CD4-positive, alpha-beta memory T cell (primary cell): ENCODE measurements at regions not wholly inside any gene's neighbourhood (a gene's known extent, or its start where the extent isn't known, plus 50 kb on each side); places are given as distances from the start of the nearest gene placed in this dataset.

Source experiments
- CTCF ChIA-PET: fragments of 350-600 bp; sonication (Branson Sonifier 250); formaldehyde crosslinking; loops from one replicate; lab custom pipeline; 2021; ENCODE audit warnings: inconsistent platforms; ENCODE audit not compliant: partially characterized antibody; lab: Charles Lee
- POLR2A ChIA-PET: fragments of 350-600 bp; sonication (Branson Sonifier 250); formaldehyde crosslinking; loops from one replicate; lab custom pipeline; 2021; ENCODE audit not compliant: partially characterized antibody; lab: Charles Lee
- DNase-seq, 5 donors: peaks; one replicate each; pipeline versions ENCODE4 v3.0.0 to v3.0.0-alpha.2; 2020 to 2022; ENCODE audit warnings: mixed read lengths in 1 of 5
- H3K27ac ChIP-seq: one replicate; pipeline ENCODE4 v1.7.0; 2013; ENCODE audit warnings: low read depth, low read length
- H3K27me3 ChIP-seq: 2 replicates; pipeline ENCODE4 v1.7.0; 2013; ENCODE audit warnings: mild to moderate bottlenecking, low read length, moderate library complexity; ENCODE audit not compliant: insufficient read depth
- H3K36me3 ChIP-seq: 2 replicates; pipeline ENCODE4 v1.7.0; 2013; ENCODE audit warnings: mild to moderate bottlenecking, low read length, moderate library complexity; ENCODE audit not compliant: insufficient read depth
- H3K4me1 ChIP-seq: 2 replicates; pipeline ENCODE4 v1.7.0; 2013; ENCODE audit warnings: mild to moderate bottlenecking, low read length, moderate library complexity; ENCODE audit not compliant: insufficient read depth
- H3K4me3 ChIP-seq, 2 donors: one replicate each; pipeline ENCODE4 v1.7.0; 2013; ENCODE audit warnings: low read length in 2 of 2, mild to moderate bottlenecking in 1 of 2
- H3K9me3 ChIP-seq, 2 donors: one replicate each; pipeline ENCODE4 v1.7.0; 2013; ENCODE audit warnings: low read length in 2 of 2, control low read depth in 1 of 2; ENCODE audit not compliant: control insufficient read depth in 1 of 2
- H3K27ac Mint-ChIP-seq, 7 donors: one replicate each; pipeline ENCODE4 v1.8.0; 2020 to 2021; ENCODE audit warnings: mixed read lengths in 7 of 7, mild to moderate bottlenecking in 6 of 7, inconsistent platforms in 3 of 7, moderate library complexity in 3 of 7
- H3K27me3 Mint-ChIP-seq, 2 donors: one replicate each; pipeline ENCODE4 v1.8.0; 2020 to 2021; ENCODE audit warnings: mixed read lengths in 2 of 2
- H3K36me3 Mint-ChIP-seq, 2 donors: one replicate each; pipeline ENCODE4 v1.8.0; 2020 to 2021; ENCODE audit warnings: mixed read lengths in 2 of 2, inconsistent platforms in 1 of 2, mild to moderate bottlenecking in 1 of 2
- H3K4me1 Mint-ChIP-seq, 4 donors: one replicate each; pipeline ENCODE4 v1.8.0; 2020 to 2021; ENCODE audit warnings: mixed read lengths in 4 of 4, mild to moderate bottlenecking in 1 of 4
- H3K4me3 Mint-ChIP-seq, 8 donors: one replicate each; pipeline ENCODE4 v1.8.0; 2020 to 2021; ENCODE audit warnings: mixed read lengths in 8 of 8, mild to moderate bottlenecking in 7 of 8, moderate library complexity in 6 of 8, inconsistent platforms in 3 of 8
- H3K9me3 Mint-ChIP-seq, 8 donors: one replicate each; pipeline ENCODE4 v1.8.0; 2020 to 2021; ENCODE audit warnings: mixed read lengths in 8 of 8, mild to moderate bottlenecking in 5 of 8, inconsistent platforms in 3 of 8, moderate library complexity in 1 of 8
- intact Hi-C: fragments of 100-400 bp; cut with micrococcal nuclease; formaldehyde crosslinking; loops from one replicate; pipeline ENCODE4 v1.15.1; 2023

- Mint-ChIP-seq H3K27me3 (peaks cover 7 to 8% of the 10 kb centered on the region in 2 donors), H3K9me3 (no peaks in the 10 kb centered on the region), H3K27ac (no peak overlapping the region), H3K4me1 (no peaks in the 10 kb centered on the region), H3K4me3 (no peak overlapping the region), H3K36me3 (no peaks in the 10 kb centered on the region)
- H3K9me3 ChIP-seq = no peaks in the 10 kb centered on the region
- no peaks in the 10 kb centered on the region for H3K36me3 ChIP-seq
- CTCF ChIA-PET = no interaction called here
- no peaks in the 10 kb centered on the region for H3K4me1 ChIP-seq
- H3K4me3 ChIP-seq = no peak overlapping the region
- intact Hi-C loops = no loop called here
- DNase-seq = no peak
- no peak overlapping the region for H3K27ac ChIP-seq
- POLR2A ChIA-PET = no interaction called here
- H3K27me3 ChIP-seq = no peaks in the 10 kb centered on the region
These were observed 586.8 kb downstream of the TBC1D4 start for GRCh38 chr13:74895042-74895796.

- no peak for DNase-seq
- CTCF ChIA-PET = no interaction called here
- H3K4me1 Mint-ChIP-seq = peaks cover 0 to 3% (median 0%) of the 10 kb centered on the region in 4 donors
- peaks cover 7 to 8% of the 10 kb centered on the region in 2 donors for H3K27me3 Mint-ChIP-seq
- no peak overlapping the region for H3K27ac Mint-ChIP-seq
- no peaks in the 10 kb centered on the region for H3K36me3 Mint-ChIP-seq
- Histone ChIP-seq H3K27me3 (no peaks in the 10 kb centered on the region), H3K4me1 (no peaks in the 10 kb centered on the region), H3K36me3 (no peaks in the 10 kb centered on the region), H3K27ac (no peak overlapping the region), H3K9me3 (no peaks in the 10 kb centered on the region), H3K4me3 (no peak overlapping the region)
- intact Hi-C loops = no loop called here
- H3K4me3 Mint-ChIP-seq = no peak overlapping the region
- POLR2A ChIA-PET = no interaction called here
- no peaks in the 10 kb centered on the region for H3K9me3 Mint-ChIP-seq
These were observed 589.9 kb downstream of the TBC1D4 start for GRCh38 chr13:74892096-74892495.

- Histone ChIP-seq H3K36me3 (no peaks in the 10 kb centered on the region), H3K4me3 (no peak overlapping the region), H3K27me3 (no peaks in the 10 kb centered on the region), H3K9me3 (no peaks in the 10 kb centered on the region), H3K4me1 (no peaks in the 10 kb centered on the region), H3K27ac (no peak overlapping the region)
- Mint-ChIP-seq H3K27me3 (peaks cover 7 to 8% of the 10 kb centered on the region in 2 donors), H3K27ac (no peak overlapping the region), H3K4me1 (peaks cover 0 to 3% (median 0%) of the 10 kb centered on the region in 4 donors), H3K9me3 (no peaks in the 10 kb centered on the region), H3K36me3 (no peaks in the 10 kb centered on the region), H3K4me3 (no peak overlapping the region)
- ChIA-PET CTCF (no interaction called here), POLR2A (no interaction called here)
- intact Hi-C loops = no loop called here
- DNase-seq = no peak
These were observed 590.4 kb downstream of the TBC1D4 start for GRCh38 chr13:74891610-74892009.

- ChIA-PET CTCF (no interaction called here), POLR2A (no interaction called here)
- Mint-ChIP-seq H3K4me1 (peaks cover 0 to 3% (median 0%) of the 10 kb centered on the region in 4 donors), H3K36me3 (no peaks in the 10 kb centered on the region), H3K27me3 (peaks cover 4 to 10% of the 10 kb centered on the region in 2 donors), H3K9me3 (no peaks in the 10 kb centered on the region), H3K4me3 (no peak overlapping the region), H3K27ac (no peak overlapping the region)
- Histone ChIP-seq H3K27me3 (no peaks in the 10 kb centered on the region), H3K36me3 (no peaks in the 10 kb centered on the region), H3K27ac (no peak overlapping the region), H3K4me1 (no peaks in the 10 kb centered on the region), H3K4me3 (no peak overlapping the region), H3K9me3 (no peaks in the 10 kb centered on the region)
- no peak for DNase-seq
- intact Hi-C loops = no loop called here
These were observed 592.6 kb downstream of the TBC1D4 start for GRCh38 chr13:74889321-74889720.

- no peaks in the 10 kb centered on the region for H3K4me1 ChIP-seq
- no peaks in the 10 kb centered on the region for H3K27me3 ChIP-seq
- Mint-ChIP-seq H3K27ac (no peak overlapping the region), H3K4me3 (no peak overlapping the region), H3K9me3 (no peaks in the 10 kb centered on the region), H3K27me3 (peaks cover 2 to 4% of the 10 kb centered on the region in 2 donors), H3K36me3 (no peaks in the 10 kb centered on the region), H3K4me1 (peaks cover 0 to 3% (median 0%) of the 10 kb centered on the region in 4 donors)
- H3K9me3 ChIP-seq = no peaks in the 10 kb centered on the region
- ChIA-PET POLR2A (no interaction called here), CTCF (no interaction called here)
- no peak overlapping the region for H3K27ac ChIP-seq
- intact Hi-C loops = no loop called here
- no peak overlapping the region for H3K4me3 ChIP-seq
- H3K36me3 ChIP-seq = no peaks in the 10 kb centered on the region
- DNase-seq = no peak
These were observed 595.5 kb downstream of the TBC1D4 start for GRCh38 chr13:74886502-74886901.

GRCh38 chr13:74883834-74884233 is 598.1 kb downstream of the TBC1D4 start:
- Histone ChIP-seq H3K27me3 (no peaks in the 10 kb centered on the region), H3K4me3 (no peak overlapping the region), H3K9me3 (no peaks in the 10 kb centered on the region), H3K36me3 (no peaks in the 10 kb centered on the region), H3K27ac (no peak overlapping the region), H3K4me1 (no peaks in the 10 kb centered on the region)
- intact Hi-C loops = no loop called here
- no peak for DNase-seq
- Mint-ChIP-seq H3K27ac (no peak overlapping the region), H3K9me3 (peaks cover 0 to 10% (median 4%) of the 10 kb centered on the region in 8 donors), H3K27me3 (peaks cover 7 to 8% of the 10 kb centered on the region in 2 donors), H3K36me3 (no peaks in the 10 kb centered on the region), H3K4me1 (no peaks in the 10 kb centered on the region), H3K4me3 (no peak overlapping the region)
- CTCF ChIA-PET = no interaction called here
- POLR2A ChIA-PET = no interaction called here

GRCh38 chr13:74871369-74872070 is 610.4 kb downstream of the TBC1D4 start:
- Mint-ChIP-seq H3K27me3 (no peaks in the 10 kb centered on the region), H3K4me1 (no peaks in the 10 kb centered on the region), H3K27ac (no peak overlapping the region), H3K4me3 (no peak overlapping the region), H3K9me3 (peaks cover 0 to 16% (median 6%) of the 10 kb centered on the region in 8 donors), H3K36me3 (no peaks in the 10 kb centered on the region)
- H3K36me3 ChIP-seq = no peaks in the 10 kb centered on the region
- H3K27me3 ChIP-seq = no peaks in the 10 kb centered on the region
- H3K27ac ChIP-seq = no peak overlapping the region
- H3K4me1 ChIP-seq = no peaks in the 10 kb centered on the region
- ChIA-PET POLR2A (no interaction called here), CTCF (no interaction called here)
- no peak for DNase-seq
- intact Hi-C loops = no loop called here
- H3K4me3 ChIP-seq = no peak overlapping the region
- no peaks in the 10 kb centered on the region for H3K9me3 ChIP-seq
